ENCODE measurements at regions not wholly inside any gene's neighbourhood (a gene's known extent, or its start where the extent isn't known, plus 50 kb on each side); places are given as distances from the start of the nearest gene placed in this dataset.

DNA sequence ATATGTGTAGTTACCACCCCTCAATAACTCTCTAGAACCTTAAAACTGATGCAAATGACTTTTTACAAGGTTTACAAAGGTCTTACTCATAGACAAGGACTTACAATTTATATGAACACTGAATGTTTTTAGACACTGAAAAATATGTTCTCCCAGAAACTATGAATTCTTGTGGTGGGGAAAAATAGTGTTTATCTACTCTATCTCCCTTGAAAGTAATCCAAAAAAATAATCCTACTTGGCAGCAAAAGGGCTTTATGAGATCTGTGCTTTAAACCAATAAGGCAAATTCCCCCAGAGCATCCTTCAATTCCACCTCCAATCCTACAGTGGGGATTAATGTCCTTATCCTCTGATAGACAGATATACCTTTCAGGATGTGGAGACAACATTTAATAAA lies 1984.1 kb upstream of the RAG2 start:
- intact Hi-C loops (cut with DNase I, micrococcal nuclease): no loop called here
- no peaks in the 10 kb centered on the region for H3K36me3 ChIP-seq (ENCODE audit: low read depth)
- no peak for DNase-seq
- no peak for ATAC-seq
- no peaks in the 10 kb centered on the region for H3K4me1 ChIP-seq (ENCODE audit: low read depth)
- no peak overlapping the region for H3K4me3 ChIP-seq
- H3K9me3 ChIP-seq: peaks cover 19% of the 10 kb centered on the region
- TF ChIP-seq, protein P1, sequence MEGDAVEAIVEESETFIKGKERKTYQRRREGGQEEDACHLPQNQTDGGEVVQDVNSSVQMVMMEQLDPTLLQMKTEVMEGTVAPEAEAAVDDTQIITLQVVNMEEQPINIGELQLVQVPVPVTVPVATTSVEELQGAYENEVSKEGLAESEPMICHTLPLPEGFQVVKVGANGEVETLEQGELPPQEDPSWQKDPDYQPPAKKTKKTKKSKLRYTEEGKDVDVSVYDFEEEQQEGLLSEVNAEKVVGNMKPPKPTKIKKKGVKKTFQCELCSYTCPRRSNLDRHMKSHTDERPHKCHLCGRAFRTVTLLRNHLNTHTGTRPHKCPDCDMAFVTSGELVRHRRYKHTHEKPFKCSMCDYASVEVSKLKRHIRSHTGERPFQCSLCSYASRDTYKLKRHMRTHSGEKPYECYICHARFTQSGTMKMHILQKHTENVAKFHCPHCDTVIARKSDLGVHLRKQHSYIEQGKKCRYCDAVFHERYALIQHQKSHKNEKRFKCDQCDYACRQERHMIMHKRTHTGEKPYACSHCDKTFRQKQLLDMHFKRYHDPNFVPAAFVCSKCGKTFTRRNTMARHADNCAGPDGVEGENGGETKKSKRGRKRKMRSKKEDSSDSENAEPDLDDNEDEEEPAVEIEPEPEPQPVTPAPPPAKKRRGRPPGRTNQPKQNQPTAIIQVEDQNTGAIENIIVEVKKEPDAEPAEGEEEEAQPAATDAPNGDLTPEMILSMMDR (IDR thresholded peaks at IDR 0.05): no peak

DNA sequence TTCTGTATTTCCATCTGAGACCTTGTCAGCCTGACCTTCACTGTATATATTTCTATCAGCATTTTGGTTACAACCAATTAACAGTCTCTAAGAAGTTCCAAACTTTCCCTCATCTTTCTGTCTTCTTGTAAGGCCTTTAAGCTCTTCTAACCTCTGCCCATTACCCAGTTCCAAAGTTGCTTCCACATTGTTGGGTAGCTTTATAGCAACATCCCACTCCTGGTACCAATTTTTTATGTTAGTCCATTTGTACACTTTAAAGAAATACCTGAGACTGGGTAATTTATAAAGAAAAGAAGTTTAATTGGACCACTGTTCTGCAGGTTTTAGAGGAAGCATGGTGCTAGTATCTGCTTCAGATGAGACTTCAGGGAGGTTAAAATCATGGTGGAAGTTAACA lies 1979.7 kb upstream of the RAG2 start:
- Histone ChIP-seq H3K36me3 (ENCODE audit: low read depth) (no peaks in the 10 kb centered on the region), H3K4me1 (ENCODE audit: low read depth) (no peaks in the 10 kb centered on the region), H3K4me3 (no peak overlapping the region), H3K9me3 (peaks cover 22% of the 10 kb centered on the region)
- DNase-seq (no peak), ATAC-seq (no peak)
- TF ChIP-seq, protein P1 (IDR thresholded peaks at IDR 0.05): no peak
- intact Hi-C loops (cut with DNase I, micrococcal nuclease): no loop called here

DNA sequence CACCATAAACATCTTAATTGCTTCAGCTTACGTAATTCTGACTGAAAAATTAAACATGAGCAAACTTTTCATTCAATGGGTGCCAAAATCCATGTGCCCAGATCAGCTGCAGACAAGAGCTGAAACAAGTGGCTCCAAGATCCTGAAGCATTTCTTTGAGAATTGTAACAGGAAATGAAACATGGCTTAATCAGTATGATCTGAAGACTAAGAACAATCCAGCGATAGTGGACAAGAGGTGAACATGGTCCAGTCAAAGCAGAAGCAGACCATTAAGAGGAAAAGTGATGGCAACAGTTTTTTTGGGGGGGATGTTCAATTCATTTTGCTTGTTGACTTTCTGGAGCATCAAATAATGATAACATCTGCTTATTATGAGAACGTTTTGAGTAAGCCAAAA lies 1964.5 kb upstream of the RAG2 start:
- no peak for DNase-seq
- intact Hi-C loops (cut with DNase I, micrococcal nuclease): no loop called here
- H3K4me3 ChIP-seq: no peak overlapping the region
- no peak for ATAC-seq
- H3K36me3 ChIP-seq (ENCODE audit: low read depth): no peaks in the 10 kb centered on the region
- H3K9me3 ChIP-seq: peaks cover 4% of the 10 kb centered on the region
- TF ChIP-seq, protein P1 (IDR thresholded peaks at IDR 0.05): no peak
- no peaks in the 10 kb centered on the region for H3K4me1 ChIP-seq (ENCODE audit: low read depth)

DNA sequence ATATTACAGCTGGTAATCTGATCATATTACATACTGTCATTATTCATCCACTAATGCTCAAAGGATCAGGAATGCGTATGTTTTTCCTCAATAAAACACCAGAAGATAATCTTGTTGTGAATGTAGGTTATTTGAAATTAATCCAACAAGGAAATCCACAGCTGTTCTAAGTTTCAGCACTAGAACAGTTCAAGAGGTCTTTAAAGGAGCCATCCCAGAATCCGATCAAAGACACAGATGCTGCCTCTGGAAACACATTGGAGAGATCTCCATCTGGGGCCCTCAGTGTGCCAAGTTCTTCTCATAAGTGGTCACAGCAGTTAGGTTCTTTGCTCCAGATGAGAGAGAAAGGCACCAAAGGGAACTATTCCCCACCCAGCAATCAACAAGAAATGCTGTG lies 1955.1 kb upstream of the RAG2 start:
- DNase-seq (no peak), ATAC-seq (no peak)
- H3K9me3 ChIP-seq: no peaks in the 10 kb centered on the region
- TF ChIP-seq, protein P1 (IDR thresholded peaks at IDR 0.05): no peak
- H3K36me3 ChIP-seq (ENCODE audit: low read depth): no peaks in the 10 kb centered on the region
- intact Hi-C loops (cut with DNase I, micrococcal nuclease): no loop called here
- no peak overlapping the region for H3K4me3 ChIP-seq
- H3K4me1 ChIP-seq (ENCODE audit: low read depth): no peaks in the 10 kb centered on the region

DNA sequence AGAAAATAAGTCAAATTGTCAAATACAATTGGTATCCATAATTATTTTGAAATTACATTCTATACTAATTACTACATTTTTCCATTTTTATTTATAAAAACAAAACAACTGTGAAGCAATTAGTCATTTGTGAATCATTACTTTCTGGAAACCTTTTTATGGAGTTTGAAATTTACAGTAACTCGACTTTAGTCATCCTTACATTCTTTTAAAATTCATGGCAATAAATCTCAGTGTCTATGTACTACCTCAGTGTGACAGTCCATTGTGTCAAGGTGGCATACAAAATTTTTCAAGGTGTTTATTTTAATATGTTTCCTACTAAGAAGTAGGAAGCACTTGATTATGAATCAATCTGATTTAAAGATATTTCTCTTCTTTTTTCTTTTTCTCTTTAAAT lies 1949.4 kb upstream of the RAG2 start:
- intact Hi-C loops (cut with DNase I, micrococcal nuclease): no loop called here
- no peak overlapping the region for H3K4me3 ChIP-seq
- H3K4me1 ChIP-seq (ENCODE audit: low read depth): no peaks in the 10 kb centered on the region
- no peaks in the 10 kb centered on the region for H3K36me3 ChIP-seq (ENCODE audit: low read depth)
- TF ChIP-seq, protein P1 (IDR thresholded peaks at IDR 0.05): no peak
- peaks cover 3% of the 10 kb centered on the region for H3K9me3 ChIP-seq
- DNase-seq: no peak
- ATAC-seq: no peak

DNA sequence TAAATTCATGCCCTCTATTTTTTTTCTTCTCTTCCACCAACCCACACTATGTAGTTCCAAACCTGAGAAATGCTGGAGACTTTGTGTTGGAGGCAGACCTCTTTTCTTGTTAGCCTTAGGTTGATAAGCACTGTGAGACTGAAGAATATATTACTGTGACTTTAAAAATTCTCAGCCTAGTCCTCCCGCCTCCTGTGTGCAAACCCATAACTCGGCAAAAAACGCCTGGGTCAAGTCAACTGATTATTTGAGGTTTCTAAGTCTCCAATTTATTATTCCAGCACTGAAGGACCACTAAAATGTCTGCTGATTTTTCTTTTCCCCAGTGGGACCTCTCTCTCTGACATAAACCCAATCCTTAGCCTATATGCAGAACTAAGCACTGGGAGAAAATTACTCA lies 1946.0 kb upstream of the RAG2 start:
- intact Hi-C loops (cut with DNase I, micrococcal nuclease): no loop called here
- TF ChIP-seq, protein P1 (IDR thresholded peaks at IDR 0.05): no peak
- no peak for ATAC-seq

More for the DNA sequence above, 1946.0 kb upstream of the RAG2 start:
- H3K4me1 ChIP-seq (ENCODE audit: low read depth): no peaks in the 10 kb centered on the region
- DNase-seq: no peak
- peaks cover 3% of the 10 kb centered on the region for H3K9me3 ChIP-seq
- H3K36me3 ChIP-seq (ENCODE audit: low read depth): no peaks in the 10 kb centered on the region
- no peak overlapping the region for H3K4me3 ChIP-seq

Data from mucosa of descending colon (tissue), 3 donors.